RWPE1 (cell line): ENCODE measurements at regions not wholly inside any gene's neighbourhood (a gene's known extent, or its start where the extent isn't known, plus 50 kb on each side); places are given as distances from the start of the nearest gene placed in this dataset.

ENCODE experiments used
- CTCF ChIA-PET: fragments of 350-600 bp; sonication (Branson Sonifier 250); formaldehyde crosslinking; extraction: SDS; loops from one replicate; lab custom pipeline; 2021; lab: Yijun Ruan, JAX
- POLR2A ChIA-PET: fragments of 400-600 bp; formaldehyde crosslinking; extraction: SDS; loops from one replicate; lab custom pipeline; 2020; ENCODE audit warnings: antibody characterized with exemption; ENCODE audit not compliant: low non-redundant PET; lab: Yijun Ruan, JAX
- DNase-seq: peaks from one replicate; pipeline ENCODE4 v3.0.0; 2012; ENCODE audit warnings: low spot score
- H3K27ac ChIP-seq: fragments of 450-650 bp; 2 replicates; pipeline ENCODE4 v1.5.1; 2017
- CTCF ChIP-seq: fragments of 450-650 bp; conservative IDR thresholded peaks from 2 replicates; pipeline ENCODE4 v1.5.1; 2017; ENCODE audit warnings: low read depth, mild to moderate bottlenecking

GRCh38 chr2:79389481-79389880 is 123.4 kb upstream of the CTNNA2 start:
- DNase-seq, result no peak
- TF ChIP-seq CTCF, result no peak
- ChIA-PET CTCF (no interaction called here), POLR2A (no interaction called here)
- no peak overlapping the region for H3K27ac ChIP-seq

GRCh38 chr2:79388024-79388423 is 124.8 kb upstream of the CTNNA2 start:
- ChIA-PET POLR2A (no interaction called here), CTCF (interaction anchor here (0.6 kb wide), 1 partner anchor 1224 kb away, joined by 4 read pairs; no protein-coding TSS in a partner anchor)
- TF ChIP-seq CTCF, result no peak
- no peak overlapping the region for H3K27ac ChIP-seq
- no peak for DNase-seq

- H3K27ac ChIP-seq, result no peak overlapping the region
- POLR2A ChIA-PET, result no interaction called here
- DNase-seq, result no peak
- CTCF ChIA-PET, result no interaction called here
- no peak for TF ChIP-seq CTCF
Observed at GRCh38 chr2:79387431-79387830, 125.4 kb upstream of the CTNNA2 start.

GRCh38 chr2:79383681-79384080 is 129.2 kb upstream of the CTNNA2 start:
- no peak overlapping the region for H3K27ac ChIP-seq
- TF ChIP-seq CTCF, result no peak
- POLR2A ChIA-PET, result no interaction called here
- CTCF ChIA-PET, result no interaction called here
- no peak for DNase-seq

GRCh38 chr2:79375817-79376216 is 137.0 kb upstream of the CTNNA2 start:
- no peak for TF ChIP-seq CTCF
- H3K27ac ChIP-seq, result no peak overlapping the region
- POLR2A ChIA-PET, result no interaction called here
- CTCF ChIA-PET, result no interaction called here
- DNase-seq, result no peak

GRCh38 chr2:79373358-79374130 is 139.3 kb upstream of the CTNNA2 start:
- TF ChIP-seq CTCF, result no peak
- CTCF ChIA-PET, result no interaction called here
- POLR2A ChIA-PET, result no interaction called here
- H3K27ac ChIP-seq, result no peak overlapping the region
- DNase-seq, result no peak
